Spleen (tissue), 11 donors: ENCODE measurements at regions not wholly inside any gene's neighbourhood (a gene's known extent, or its start where the extent isn't known, plus 50 kb on each side); places are given as distances from the start of the nearest gene placed in this dataset.

Source experiments
- DNase-seq: peaks from one replicate; pipeline ENCODE4 v3.0.0-alpha.2; 2020
- H3K27ac ChIP-seq, 8 donors: fragments of 200-600 bp; sonication (generic) in 7 of 8; 1 replicate in 4 of 8; 2 replicates in 4 of 8; pipeline versions ENCODE4 v1.5.0 to v1.8.0; 2016 to 2021; ENCODE audit warnings: inconsistent platforms in 4 of 8, mild to moderate bottlenecking in 4 of 8, moderate library complexity in 1 of 8
- H3K27me3 ChIP-seq, 7 donors: fragments of 200-600 bp; sonication (generic) in 6 of 7; replicated peaks in 1 of 7; 1 replicate in 4 of 7; 2 replicates in 3 of 7; pipeline versions ENCODE4 v1.5.0 to v1.8.0; 2016 to 2021; ENCODE audit warnings: inconsistent platforms in 3 of 7, mild to moderate bottlenecking in 1 of 7
- H3K36me3 ChIP-seq, 6 donors: fragments of 200-600 bp; sonication (generic) in 5 of 6; 1 replicate in 4 of 6; 2 replicates in 2 of 6; pipeline versions ENCODE4 v1.5.0 to v1.8.0; 2016 to 2021; ENCODE audit warnings: inconsistent platforms in 2 of 6
- H3K4me1 ChIP-seq, 6 donors: fragments of 200-600 bp; sonication (generic) in 5 of 6; 1 replicate in 3 of 6; 2 replicates in 3 of 6; pipeline versions ENCODE4 v1.5.0 to v1.8.0; 2016 to 2021; ENCODE audit warnings: inconsistent platforms in 3 of 6
- H3K4me3 ChIP-seq, 8 donors: fragments of 200-600 bp; sonication (generic) in 7 of 8; 1 replicate in 4 of 8; 2 replicates in 4 of 8; pipeline versions ENCODE4 v1.5.0 to v1.8.0; 2016 to 2021; ENCODE audit warnings: inconsistent platforms in 4 of 8, mild to moderate bottlenecking in 4 of 8, moderate library complexity in 2 of 8
- H3K9me3 ChIP-seq, 8 donors: fragments of 200-600 bp; sonication (generic) in 7 of 8; 1 replicate in 4 of 8; 2 replicates in 4 of 8; pipeline versions ENCODE4 v1.5.0 to v1.8.0; 2016 to 2021; ENCODE audit warnings: inconsistent platforms in 4 of 8
- CTCF ChIP-seq, 11 experiments: fragments of 200-600 bp in 7 of 11; fragments of 450-650 bp in 4 of 11; sonication (generic) in 4 of 11; IDR thresholded peaks in 8 of 11; conservative IDR thresholded peaks in 3 of 11; 1 replicate in 7 of 11; 2 replicates in 4 of 11; pipeline versions ENCODE4 v1.4.0 to v1.8.0; 2016 to 2021; ENCODE audit warnings: antibody characterized with exemption in 11 of 11, inconsistent platforms in 4 of 11, mild to moderate bottlenecking in 1 of 11
- POLR2A ChIP-seq, 3 donors: fragments of 450-650 bp; IDR thresholded peaks; one replicate each; pipeline ENCODE4 v1.5.1; 2017; ENCODE audit warnings: antibody characterized with exemption in 3 of 3, mild to moderate bottlenecking in 1 of 3
- POLR2AphosphoS5 ChIP-seq, 3 donors: sonication (generic); formaldehyde crosslinking; IDR thresholded peaks; one replicate each; pipeline ENCODE4 v1.5.1; 2017; ENCODE audit warnings: antibody characterized with exemption in 3 of 3
- WGBS, 5 donors: extraction: QIAGEN DNeasy Blood & Tissue Kit in 3 of 5; methylation state at CpG; one replicate each; pipeline versions ENCODE4 v1.1.5 to v1.1.7; 2013 to 2018; 5-methylcytosine and 5-hydroxymethylcytosine counted together
- intact Hi-C: fragments of 100-400 bp; cut with DNase I; formaldehyde crosslinking; loops from one replicate; pipeline ENCODE4 v1.15.0; 2023; ENCODE audit warnings: low total_unique reads
- donor health status: healthy with polysubstance abuse.
- donor health status: DM: no; HTN: no; CAD: no; lungs with moderate emphysema.
- donor health status: DM: no; HTN: no; CAD: no.
- donor health status: Bipolar disorder and iron deficiency.
- donor health status: healthy.
- donor health status: DM: no; HTN: no; CAD: no.
- donor health status: DM: yes; HTN: yes; CAD: no.

GRCh38 chr3:182240474-182240873, 528.7 kb downstream of the SOX2 start:
- H3K4me3 ChIP-seq: no peak overlapping the region
- H3K9me3 ChIP-seq: no peaks in the 10 kb centered on the region
- no peaks in the 10 kb centered on the region for H3K27me3 ChIP-seq
- intact Hi-C loops: no loop called here
- no peaks in the 10 kb centered on the region for H3K36me3 ChIP-seq
- H3K4me1 ChIP-seq: no peaks in the 10 kb centered on the region
- no peak for TF ChIP-seq POLR2A (IDR thresholded peaks at IDR 0.05)
- TF ChIP-seq POLR2AphosphoS5 (IDR thresholded peaks at IDR 0.05): no peak
- no peak for TF ChIP-seq CTCF (IDR thresholded peaks at IDR 0.05 in 8 of 11, conservative IDR thresholded peaks at IDR 0.05 in 3 of 11)
- no peak for DNase-seq
- WGBS, 5 donors: 62 to 67% (median 67%) methylated on average over 2 of the region's 2 CpGs
- H3K27ac ChIP-seq: no peak overlapping the region

DNA sequence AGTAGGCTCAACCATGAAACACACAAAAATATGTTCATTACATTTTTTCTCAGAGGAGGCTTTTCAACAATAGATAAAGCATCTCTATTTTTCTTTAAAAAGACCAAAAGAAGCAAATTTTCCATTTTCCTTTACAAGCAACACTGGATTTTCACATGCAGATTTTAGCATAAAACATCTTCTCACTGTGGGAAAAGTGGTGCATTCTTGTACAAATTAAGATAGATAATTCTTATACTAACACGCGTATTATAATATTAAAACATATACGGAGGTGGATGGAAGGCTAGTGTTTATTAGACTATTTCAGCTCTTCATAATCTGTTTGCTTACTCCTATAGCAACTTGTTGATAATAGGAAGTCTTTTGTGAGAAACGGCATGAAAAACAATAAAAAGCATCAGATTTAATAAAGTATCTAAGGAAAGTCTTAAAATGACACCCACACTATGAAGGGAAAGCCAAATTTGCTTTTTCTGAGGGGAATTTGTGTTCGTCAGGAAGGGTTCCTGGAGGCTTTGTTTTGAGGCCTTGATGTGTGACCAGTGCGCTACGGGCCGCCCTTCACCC, 529.6 kb downstream of the SOX2 start:
- Histone ChIP-seq H3K4me1 (no peaks in the 10 kb centered on the region), H3K36me3 (no peaks in the 10 kb centered on the region), H3K27ac (no peak overlapping the region), H3K9me3 (no peaks in the 10 kb centered on the region), H3K27me3 (no peaks in the 10 kb centered on the region), H3K4me3 (no peak overlapping the region)
- no peak for DNase-seq
- 79 to 87% (median 85%) methylated on average over 8 of the region's 8 CpGs for WGBS, 5 donors
- TF ChIP-seq POLR2A (IDR thresholded peaks at IDR 0.05) (no peak), POLR2AphosphoS5 (IDR thresholded peaks at IDR 0.05) (no peak), CTCF (IDR thresholded peaks at IDR 0.05 in 8 of 11, conservative IDR thresholded peaks at IDR 0.05 in 3 of 11) (no peak)
- intact Hi-C loops: no loop called here

DNA sequence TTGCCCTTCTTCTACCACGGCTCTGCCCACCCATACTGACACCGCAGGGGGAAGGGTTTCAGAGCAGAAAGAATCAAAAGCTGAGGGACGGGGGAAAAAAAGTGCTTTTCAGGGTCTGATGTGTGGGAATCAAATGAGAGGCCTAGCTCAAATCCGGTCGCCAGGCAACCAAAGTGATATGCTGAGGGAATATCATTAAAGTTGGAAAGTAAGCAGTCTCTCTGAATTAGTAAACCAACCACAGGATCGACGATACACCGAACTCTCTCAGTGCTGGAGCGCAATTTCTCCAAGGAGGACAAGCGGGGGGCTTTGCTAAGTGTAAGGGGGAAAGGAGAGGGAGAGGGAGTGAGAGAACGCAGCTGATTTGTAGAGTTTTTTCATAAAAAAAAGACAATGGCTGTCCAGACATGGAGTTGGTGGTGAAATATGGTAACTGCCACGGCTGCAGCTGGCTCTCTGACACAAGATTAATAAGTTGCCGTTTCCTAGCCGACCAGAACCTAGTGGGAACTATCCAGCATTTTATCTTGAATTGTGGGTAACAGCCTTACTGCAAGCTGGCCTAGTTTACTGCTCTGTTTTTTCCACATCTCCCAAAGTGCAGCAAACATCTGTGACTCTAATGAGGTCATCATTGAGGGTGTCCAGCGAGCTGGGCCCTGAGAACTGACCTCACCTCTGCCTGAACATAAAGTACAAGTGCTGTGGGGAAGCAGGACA, 530.2 kb downstream of the SOX2 start:
- no peaks in the 10 kb centered on the region for H3K27me3 ChIP-seq
- H3K4me3 ChIP-seq: no peak overlapping the region
- intact Hi-C loops: no loop called here
- TF ChIP-seq POLR2A (IDR thresholded peaks at IDR 0.05): no peak
- no peak for TF ChIP-seq POLR2AphosphoS5 (IDR thresholded peaks at IDR 0.05)
- no peak for TF ChIP-seq CTCF (IDR thresholded peaks at IDR 0.05 in 8 of 11, conservative IDR thresholded peaks at IDR 0.05 in 3 of 11)
- no peaks in the 10 kb centered on the region for H3K4me1 ChIP-seq
- H3K27ac ChIP-seq: no peak overlapping the region
- H3K9me3 ChIP-seq: no peaks in the 10 kb centered on the region
- no peak for DNase-seq
- H3K36me3 ChIP-seq: no peaks in the 10 kb centered on the region
- WGBS, 5 donors: 55 to 60% (median 57%) methylated on average over 15 of the region's 15 CpGs

DNA sequence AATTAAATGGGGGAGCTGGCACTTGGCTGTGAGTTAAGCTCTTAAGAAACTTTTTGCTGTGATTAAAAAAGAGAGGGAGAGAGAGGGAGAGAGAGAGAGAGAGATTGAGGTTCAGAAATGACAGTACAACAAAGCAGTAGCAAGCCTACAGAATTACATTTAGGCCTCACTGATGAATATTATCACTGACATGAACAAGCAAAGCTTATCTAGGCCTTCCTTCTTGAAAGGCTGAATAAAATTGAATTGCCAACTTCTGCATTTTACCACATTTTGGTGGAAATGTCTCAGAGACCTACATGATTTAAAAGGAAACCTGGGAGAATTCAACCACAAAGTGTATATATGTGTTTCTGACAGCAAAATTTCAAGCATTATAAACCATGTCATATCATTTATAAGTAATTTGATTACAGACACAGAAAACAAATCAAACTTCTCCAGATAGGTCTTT, 530.8 kb downstream of the SOX2 start:
- Histone ChIP-seq H3K4me1 (no peaks in the 10 kb centered on the region), H3K27ac (no peak overlapping the region), H3K36me3 (no peaks in the 10 kb centered on the region), H3K9me3 (no peaks in the 10 kb centered on the region), H3K27me3 (no peaks in the 10 kb centered on the region), H3K4me3 (no peak overlapping the region)
- intact Hi-C loops: no loop called here
- TF ChIP-seq POLR2A (IDR thresholded peaks at IDR 0.05) (no peak), CTCF (IDR thresholded peaks at IDR 0.05 in 8 of 11, conservative IDR thresholded peaks at IDR 0.05 in 3 of 11) (no peak), POLR2AphosphoS5 (IDR thresholded peaks at IDR 0.05) (no peak)
- DNase-seq: no peak
